OCI-LY1 (cell line): ENCODE measurements at regions not wholly inside any gene's neighbourhood (a gene's known extent, or its start where the extent isn't known, plus 50 kb on each side); places are given as distances from the start of the nearest gene placed in this dataset.

Experiments
- H2AFZ ChIP-seq: fragments of 200-600 bp; sonication (generic), shearing (Covaris generic); 2 replicates; pipeline ENCODE4 v1.6.0; 2014; ENCODE audit warnings: antibody characterized with exemption, mild to moderate bottlenecking, low read length
- H3F3A ChIP-seq: fragments of 200-600 bp; sonication (generic), shearing (Covaris generic); 2 replicates; pipeline ENCODE4 v1.6.0; 2014; ENCODE audit warnings: mild to moderate bottlenecking, antibody characterized with exemption, low read length, moderate library complexity; ENCODE audit not compliant: insufficient read depth
- H3K27ac ChIP-seq: fragments of 200-600 bp; sonication (generic); 2 replicates; pipeline ENCODE4 v1.5.1; 2014; ENCODE audit warnings: low read length, mixed run types, mild to moderate bottlenecking, low read depth; ENCODE audit not compliant: poor library complexity, severe bottlenecking
- H3K27me3 ChIP-seq: fragments of 200-600 bp; sonication (generic); 2 replicates; pipeline ENCODE4 v1.6.0; 2014; ENCODE audit warnings: antibody characterized with exemption, mild to moderate bottlenecking, low read length, moderate library complexity; ENCODE audit not compliant: insufficient read depth
- H3K36me3 ChIP-seq: fragments of 200-600 bp; sonication (generic); 2 replicates; pipeline ENCODE4 v1.6.1; 2014; ENCODE audit warnings: mild to moderate bottlenecking, antibody characterized with exemption, low read length, moderate library complexity, mixed read lengths; ENCODE audit not compliant: insufficient read depth
- H3K4me1 ChIP-seq: fragments of 200-600 bp; sonication (generic); 2 replicates; pipeline ENCODE4 v1.5.1; 2014; ENCODE audit warnings: mild to moderate bottlenecking, low read length, moderate library complexity; ENCODE audit not compliant: insufficient read depth, severe bottlenecking
- H3K4me2 ChIP-seq: fragments of 200-600 bp; sonication (generic), shearing (Covaris generic); 2 replicates; pipeline ENCODE4 v1.6.1; 2014; ENCODE audit warnings: low read length
- H3K4me3 ChIP-seq: fragments of 200-600 bp; sonication (generic); 2 replicates; pipeline ENCODE4 v1.5.1; 2014; ENCODE audit warnings: low read length, low read depth, mild to moderate bottlenecking, mixed read lengths; ENCODE audit not compliant: poor library complexity, severe bottlenecking
- H3K79me2 ChIP-seq: fragments of 200-600 bp; shearing (Covaris generic); 2 replicates; pipeline ENCODE4 v1.6.1; 2016; ENCODE audit warnings: mixed run types, low read length, mixed read lengths; ENCODE audit not compliant: insufficient read depth
- H3K9ac ChIP-seq: fragments of 200-600 bp; sonication (generic), shearing (Covaris generic); 2 replicates; pipeline ENCODE4 v1.6.1; 2014; ENCODE audit warnings: mild to moderate bottlenecking, low read length, mixed read lengths
- H3K9me2 ChIP-seq: fragments of 200-600 bp; sonication (generic), shearing (Covaris generic); 2 replicates; pipeline ENCODE4 v1.6.1; 2014; ENCODE audit warnings: low read depth, mild to moderate bottlenecking, low read length, mixed read lengths
- H3K9me3 ChIP-seq: fragments of 200-600 bp; shearing (Covaris generic); 2 replicates; pipeline ENCODE4 v1.6.1; 2014; ENCODE audit warnings: low read length, mixed read lengths
- H4K20me1 ChIP-seq: fragments of 200-600 bp; sonication (generic), shearing (Covaris generic); 2 replicates; pipeline ENCODE4 v1.6.0; 2016; ENCODE audit warnings: mild to moderate bottlenecking, low read length; ENCODE audit not compliant: insufficient read depth
- CTCF ChIP-seq: fragments of 200-600 bp; sonication (generic), shearing (Covaris generic); IDR thresholded peaks from 2 replicates; pipeline ENCODE4 v1.5.1; 2017; ENCODE audit warnings: mild to moderate bottlenecking, antibody characterized with exemption, low read length, moderate library complexity, mixed read lengths
- EZH2 ChIP-seq: fragments of 200-600 bp; sonication (generic), shearing (Covaris generic); IDR thresholded peaks from 2 replicates; pipeline ENCODE4 v1.8.0; 2017; ENCODE audit warnings: borderline replicate concordance, mixed run types, mild to moderate bottlenecking, antibody characterized with exemption, low read length, moderate library complexity, mixed read lengths

DNA sequence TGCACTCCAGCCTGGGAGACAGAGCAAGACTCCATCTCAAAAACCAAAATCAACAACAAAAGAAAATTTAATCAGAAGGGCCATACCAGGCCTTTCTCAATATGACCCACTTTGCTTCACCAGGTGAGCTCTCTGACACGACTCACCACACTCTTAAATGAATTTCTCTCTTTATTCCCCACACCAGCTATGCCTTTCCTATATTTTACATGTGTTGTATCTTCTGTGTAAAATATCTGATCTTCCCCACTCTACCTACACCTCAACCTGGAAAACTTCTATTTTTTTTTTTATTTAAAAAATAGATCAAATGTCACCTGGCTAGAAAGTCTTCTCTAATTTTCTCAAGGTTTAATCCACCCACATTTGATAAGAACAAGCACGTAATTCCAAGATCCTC lies 77.6 kb upstream of the SLC39A8 start:
- no peaks in the 10 kb centered on the region for H3F3A ChIP-seq
- no peak for TF ChIP-seq CTCF
- TF ChIP-seq EZH2, result no peak
- no peak overlapping the region for H3K4me2 ChIP-seq
- no peaks in the 10 kb centered on the region for H3K9me3 ChIP-seq
- H4K20me1 ChIP-seq, result no peaks in the 10 kb centered on the region
- H3K36me3 ChIP-seq, result no peaks in the 10 kb centered on the region
- no peak overlapping the region for H3K9ac ChIP-seq
- no peak overlapping the region for H3K4me3 ChIP-seq
- H3K27me3 ChIP-seq, result no peaks in the 10 kb centered on the region
- no peak overlapping the region for H2AFZ ChIP-seq
- H3K9me2 ChIP-seq, result no peaks in the 10 kb centered on the region
- no peaks in the 10 kb centered on the region for H3K79me2 ChIP-seq
- no peak overlapping the region for H3K27ac ChIP-seq
- H3K4me1 ChIP-seq, result no peaks in the 10 kb centered on the region

DNA sequence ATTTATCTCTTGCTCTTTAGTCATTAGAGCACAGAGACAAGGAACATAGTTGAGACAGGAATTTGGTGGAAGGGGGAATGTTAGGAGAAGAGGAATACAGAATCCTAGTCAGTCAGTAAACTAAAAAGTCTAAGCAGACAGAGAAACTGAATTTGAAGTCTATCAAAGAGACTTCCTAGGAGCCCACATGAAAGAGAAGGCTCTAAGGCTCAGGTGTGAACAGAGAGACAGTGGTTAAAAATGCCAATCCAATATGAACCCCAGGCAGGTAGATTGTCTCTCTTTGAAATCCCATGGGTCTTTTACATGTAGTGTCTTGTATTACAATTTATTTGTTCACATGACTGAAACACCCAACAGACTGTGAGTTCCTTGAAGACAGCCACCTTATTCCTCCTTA lies 77.8 kb upstream of the NFKB1 start:
- H3K9ac ChIP-seq, result no peak overlapping the region
- H3K4me3 ChIP-seq, result no peak overlapping the region
- TF ChIP-seq EZH2, result no peak
- no peak for TF ChIP-seq CTCF
- no peaks in the 10 kb centered on the region for H4K20me1 ChIP-seq
- H3F3A ChIP-seq, result no peaks in the 10 kb centered on the region
- H3K4me2 ChIP-seq, result no peak overlapping the region
- no peak overlapping the region for H2AFZ ChIP-seq
- no peaks in the 10 kb centered on the region for H3K9me2 ChIP-seq
- no peak overlapping the region for H3K27ac ChIP-seq
- no peaks in the 10 kb centered on the region for H3K27me3 ChIP-seq
- H3K4me1 ChIP-seq, result no peaks in the 10 kb centered on the region
- H3K36me3 ChIP-seq, result no peaks in the 10 kb centered on the region
- no peaks in the 10 kb centered on the region for H3K9me3 ChIP-seq
- H3K79me2 ChIP-seq, result no peaks in the 10 kb centered on the region

DNA sequence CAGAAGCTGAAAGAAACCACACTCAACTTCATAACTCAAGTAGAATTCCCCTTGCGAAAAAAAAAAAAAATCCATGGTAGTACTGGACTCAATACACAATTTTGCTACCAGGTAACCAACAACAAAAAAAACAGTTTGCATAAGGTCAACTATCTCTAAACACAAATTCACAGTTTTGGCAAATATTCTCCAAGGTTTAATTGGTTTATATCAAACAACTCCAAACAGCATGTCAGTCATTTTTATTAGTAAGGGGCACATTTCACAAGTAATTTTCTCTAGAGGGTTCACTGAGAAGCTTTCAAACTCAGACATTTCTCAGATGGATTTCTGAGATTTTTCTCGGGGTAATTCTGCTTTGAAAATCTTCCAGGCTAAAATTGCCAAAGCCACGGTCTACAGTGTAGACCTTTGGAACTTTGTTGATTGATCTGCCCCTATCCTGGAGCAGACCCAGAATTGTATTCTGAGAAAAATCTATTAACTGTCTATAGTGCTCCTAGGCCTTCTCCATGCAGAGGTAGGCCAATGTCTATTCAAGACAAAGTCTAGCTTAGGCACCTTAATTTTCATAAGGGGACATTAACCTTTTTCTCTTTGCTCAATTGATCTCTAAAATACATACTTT lies 73.7 kb upstream of the NFKB1 start:
- H3K79me2 ChIP-seq, result no peaks in the 10 kb centered on the region
- H3K4me1 ChIP-seq, result peaks cover 11% of the 10 kb centered on the region
- H3K9me2 ChIP-seq, result no peaks in the 10 kb centered on the region
- H3K27ac ChIP-seq, result no peak overlapping the region
- H3F3A ChIP-seq, result no peaks in the 10 kb centered on the region
- H3K36me3 ChIP-seq, result no peaks in the 10 kb centered on the region
- H2AFZ ChIP-seq, result no peak overlapping the region
- H3K27me3 ChIP-seq, result no peaks in the 10 kb centered on the region
- TF ChIP-seq EZH2 (no peak), CTCF (no peak)
- no peak overlapping the region for H3K4me2 ChIP-seq
- no peak overlapping the region for H3K9ac ChIP-seq
- H3K4me3 ChIP-seq, result no peak overlapping the region
- no peaks in the 10 kb centered on the region for H3K9me3 ChIP-seq
- H4K20me1 ChIP-seq, result no peaks in the 10 kb centered on the region
